Superior temporal gyrus (tissue), 1 donor: ENCODE measurements at regions not wholly inside any gene's neighbourhood (a gene's known extent, or its start where the extent isn't known, plus 50 kb on each side); places are given as distances from the start of the nearest gene placed in this dataset.
A peak's percentile ranks its signal among the peaks of the same experiment; 100 is the strongest.

Source experiments
- DNase-seq: peaks from one replicate; pipeline ENCODE4 v3.0.0-alpha.2; 2016; ENCODE audit errors: extremely low spot score

GRCh38 chr3:62981962-62982361, 106.7 kb upstream of the CADPS start:
- DNase-seq = no peak

GRCh38 chr3:62982795-62983455, 107.7 kb upstream of the CADPS start:
- no peak for DNase-seq

- DNase-seq = no peak
These were observed 110.8 kb upstream of the CADPS start for GRCh38 chr3:62986061-62986460.

- no peak for DNase-seq
These were observed 112.5 kb upstream of the CADPS start for GRCh38 chr3:62987721-62988120.

- DNase-seq = no peak
These were observed 115.6 kb upstream of the CADPS start for GRCh38 chr3:62990704-62991413.

GRCh38 chr3:62992520-62992919, 117.3 kb upstream of the CADPS start:
- DNase-seq = no peak

- no peak for DNase-seq
These were observed 119.9 kb upstream of the CADPS start for GRCh38 chr3:62995119-62995518.

- no peak for DNase-seq
These were observed 120.3 kb upstream of the CADPS start for GRCh38 chr3:62995530-62995929.

- DNase-seq = no peak
These were observed 122.2 kb upstream of the CADPS start for GRCh38 chr3:62997369-62997768.

- no peak for DNase-seq
These were observed 123.9 kb upstream of the CADPS start for GRCh38 chr3:62999158-62999557.

GRCh38 chr3:62999791-63000190, 124.6 kb upstream of the CADPS start:
- DNase-seq = no peak

- no peak for DNase-seq
These were observed 129.2 kb upstream of the CADPS start for GRCh38 chr3:63004448-63004847.

- DNase-seq = peak; percentile 51
These were observed 140.5 kb upstream of the CADPS start for GRCh38 chr3:63015614-63016309.

- no peak for DNase-seq
These were observed 146.9 kb upstream of the CADPS start for GRCh38 chr3:63022114-63022513.

GRCh38 chr3:63026722-63027121, 151.5 kb upstream of the CADPS start:
- DNase-seq = no peak

GRCh38 chr3:63029326-63029725, 154.1 kb upstream of the CADPS start:
- no peak for DNase-seq

GRCh38 chr3:63029921-63030320, 154.7 kb upstream of the CADPS start:
- DNase-seq = no peak

GRCh38 chr3:63030666-63031065, 155.4 kb upstream of the CADPS start:
- peak; percentile 18 for DNase-seq

- DNase-seq = no peak
These were observed 157.7 kb upstream of the CADPS start for GRCh38 chr3:63032881-63033280.

GRCh38 chr3:63034101-63034500, 158.9 kb upstream of the CADPS start:
- DNase-seq = no peak

- DNase-seq = no peak
These were observed 161.9 kb upstream of the CADPS start for GRCh38 chr3:63037116-63037515.

GRCh38 chr3:63042833-63043232, 167.6 kb upstream of the CADPS start:
- peak; percentile 18 for DNase-seq

GRCh38 chr3:63043631-63044030, 168.4 kb upstream of the CADPS start:
- DNase-seq = peak; percentile 64
